AG04450 (cell line): ENCODE measurements at regions not wholly inside any gene's neighbourhood (a gene's known extent, or its start where the extent isn't known, plus 50 kb on each side); places are given as distances from the start of the nearest gene placed in this dataset.

Source experiments
- CTCF ChIA-PET: fragments of 300-600, 350-600 bp; formaldehyde crosslinking; extraction: SDS; loops from one replicate; lab custom pipeline; 2022; ENCODE audit warnings: antibody characterized with exemption, inconsistent platforms; lab: Charles Lee
- POLR2A ChIA-PET: fragments of 350-600 bp; formaldehyde crosslinking; extraction: SDS; loops from one replicate; lab custom pipeline; 2021; ENCODE audit warnings: antibody characterized with exemption, inconsistent platforms; lab: Yijun Ruan, JAX
- DNase-seq: peaks from one replicate; pipeline ENCODE4 v3.0.0-alpha.2; 2011; ENCODE audit warnings: low read depth, low spot score
- H3K27ac ChIP-seq: one replicate; pipeline ENCODE4 v1.5.1; 2012; ENCODE audit warnings: low read depth, low read length, control low read depth
- H3K27me3 ChIP-seq: one replicate; pipeline ENCODE4 v1.6.0; 2012; ENCODE audit warnings: low read length; ENCODE audit not compliant: control insufficient read depth, insufficient read depth
- H3K4me3 ChIP-seq: 2 replicates; pipeline ENCODE4 v1.5.1; 2011; ENCODE audit warnings: mild to moderate bottlenecking, low read depth, low read length, control low read depth
- H3K9me3 ChIP-seq: 2 replicates; pipeline ENCODE4 v1.5.1; 2012; ENCODE audit warnings: low read length; ENCODE audit not compliant: control insufficient read depth, insufficient read depth
- TF ChIP-seq, protein P1 (sequence below): IDR thresholded peaks from 2 replicates; pipeline ENCODE4 v1.5.1; 2011; ENCODE audit warnings: low read depth, low read length, control low read depth, inconsistent platforms

DNA sequence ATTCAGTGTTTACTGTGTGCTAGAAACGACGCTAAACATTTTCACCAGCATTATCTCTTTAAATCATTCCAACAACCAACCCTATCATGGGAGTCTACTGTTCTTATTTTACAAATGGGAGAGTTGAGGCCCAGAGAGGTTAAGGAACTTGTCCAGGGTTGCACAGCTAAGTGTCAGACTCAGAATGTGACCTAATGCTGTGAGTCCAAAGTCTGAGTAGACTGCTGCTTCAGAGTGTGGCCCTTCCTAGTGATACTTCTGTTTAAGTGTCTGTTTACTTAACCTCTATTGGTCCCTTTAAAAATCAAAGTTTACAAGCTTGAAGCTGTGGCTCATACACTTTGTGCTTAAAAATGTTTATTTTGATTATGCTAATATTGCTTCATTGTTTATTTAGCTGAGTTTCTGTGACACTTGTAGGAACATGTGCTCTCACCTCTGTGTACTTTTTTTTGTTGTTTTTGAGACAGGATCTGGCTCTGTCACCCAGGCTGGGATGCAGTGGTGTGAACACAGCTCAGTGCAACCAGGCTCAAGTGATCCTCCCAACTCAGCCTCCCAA is 84.4 kb upstream of the SYPL1 start:
- Histone ChIP-seq H3K27ac (no peak overlapping the region), H3K27me3 (peaks cover 2% of the 10 kb centered on the region), H3K4me3 (no peak overlapping the region), H3K9me3 (no peaks in the 10 kb centered on the region)
- DNase-seq: no peak
- POLR2A ChIA-PET: no interaction called here
- TF ChIP-seq, protein P1, sequence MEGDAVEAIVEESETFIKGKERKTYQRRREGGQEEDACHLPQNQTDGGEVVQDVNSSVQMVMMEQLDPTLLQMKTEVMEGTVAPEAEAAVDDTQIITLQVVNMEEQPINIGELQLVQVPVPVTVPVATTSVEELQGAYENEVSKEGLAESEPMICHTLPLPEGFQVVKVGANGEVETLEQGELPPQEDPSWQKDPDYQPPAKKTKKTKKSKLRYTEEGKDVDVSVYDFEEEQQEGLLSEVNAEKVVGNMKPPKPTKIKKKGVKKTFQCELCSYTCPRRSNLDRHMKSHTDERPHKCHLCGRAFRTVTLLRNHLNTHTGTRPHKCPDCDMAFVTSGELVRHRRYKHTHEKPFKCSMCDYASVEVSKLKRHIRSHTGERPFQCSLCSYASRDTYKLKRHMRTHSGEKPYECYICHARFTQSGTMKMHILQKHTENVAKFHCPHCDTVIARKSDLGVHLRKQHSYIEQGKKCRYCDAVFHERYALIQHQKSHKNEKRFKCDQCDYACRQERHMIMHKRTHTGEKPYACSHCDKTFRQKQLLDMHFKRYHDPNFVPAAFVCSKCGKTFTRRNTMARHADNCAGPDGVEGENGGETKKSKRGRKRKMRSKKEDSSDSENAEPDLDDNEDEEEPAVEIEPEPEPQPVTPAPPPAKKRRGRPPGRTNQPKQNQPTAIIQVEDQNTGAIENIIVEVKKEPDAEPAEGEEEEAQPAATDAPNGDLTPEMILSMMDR: no peak
- CTCF ChIA-PET: interaction anchor here (0.6 kb wide), 1 partner anchor 19 kb away, joined by 3 read pairs; no protein-coding TSS in a partner anchor

DNA sequence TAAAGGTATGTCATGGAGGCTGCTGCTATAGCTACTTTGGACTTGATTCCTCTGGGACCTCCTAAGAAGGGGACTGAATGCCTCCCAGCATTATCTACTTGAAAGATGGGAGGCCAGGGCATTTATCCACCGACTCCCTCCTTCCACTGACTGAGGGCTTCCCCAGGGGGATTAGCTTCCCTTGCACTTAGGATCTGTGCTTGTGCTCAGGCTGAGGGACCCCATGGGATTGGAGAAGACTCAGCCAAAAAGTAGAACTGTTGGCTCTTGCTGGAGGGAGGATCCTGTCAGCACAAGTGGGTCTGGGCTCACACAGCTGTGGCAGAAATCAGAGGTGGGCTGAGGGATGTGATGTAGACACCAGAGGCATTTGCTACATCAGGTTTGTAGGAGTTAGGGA is 81.5 kb upstream of the SYPL1 start:
- no peak for DNase-seq
- Histone ChIP-seq H3K27me3 (peaks cover 2% of the 10 kb centered on the region), H3K27ac (no peak overlapping the region), H3K4me3 (no peak overlapping the region), H3K9me3 (no peaks in the 10 kb centered on the region)
- ChIA-PET POLR2A (no interaction called here), CTCF (no interaction called here)
- TF ChIP-seq, protein P1: no peak

DNA sequence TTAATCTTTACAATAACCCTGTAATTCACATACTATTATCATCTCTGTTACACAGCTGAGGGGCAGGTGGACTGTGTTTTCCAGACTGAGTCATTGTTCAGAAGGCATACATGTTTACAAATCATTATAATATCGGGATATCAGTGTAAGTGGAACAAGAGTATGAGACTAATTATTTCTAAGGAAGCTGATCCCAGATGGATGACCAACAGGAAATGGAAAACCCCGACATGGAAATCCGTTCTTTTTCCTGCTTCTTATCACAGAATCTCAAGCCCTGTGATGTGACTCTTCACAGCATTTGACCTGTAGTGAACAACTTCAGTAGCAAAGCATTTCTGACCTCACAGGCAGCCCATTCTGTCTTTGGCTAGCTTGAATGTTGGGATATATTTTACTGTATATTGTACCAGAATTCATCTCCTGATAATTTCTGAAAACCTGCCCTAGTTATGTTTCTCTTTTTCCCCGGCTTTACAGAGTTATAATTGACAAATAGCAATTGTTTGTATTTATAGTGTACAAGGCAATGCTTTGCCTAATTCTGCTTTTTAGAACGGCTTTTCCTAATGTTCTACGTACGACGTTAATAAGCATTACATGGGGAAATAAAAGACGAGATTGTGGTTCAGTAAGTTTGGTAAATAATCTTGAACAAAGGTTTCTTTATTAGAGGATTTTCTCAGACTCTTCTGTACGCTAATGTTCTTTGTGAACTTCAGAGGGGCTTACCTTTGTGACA is 78.6 kb upstream of the SYPL1 start:
- no peak overlapping the region for H3K4me3 ChIP-seq
- TF ChIP-seq, protein P1: no peak
- no peak overlapping the region for H3K27ac ChIP-seq
- no peak for DNase-seq
- POLR2A ChIA-PET: interaction anchor here (0.5 kb wide), 1 partner anchor 79 kb away, joined by 3 read pairs; the partner anchor contains the start of gene SYPL1
- CTCF ChIA-PET: no interaction called here
- peaks cover 2% of the 10 kb centered on the region for H3K27me3 ChIP-seq
- no peaks in the 10 kb centered on the region for H3K9me3 ChIP-seq

DNA sequence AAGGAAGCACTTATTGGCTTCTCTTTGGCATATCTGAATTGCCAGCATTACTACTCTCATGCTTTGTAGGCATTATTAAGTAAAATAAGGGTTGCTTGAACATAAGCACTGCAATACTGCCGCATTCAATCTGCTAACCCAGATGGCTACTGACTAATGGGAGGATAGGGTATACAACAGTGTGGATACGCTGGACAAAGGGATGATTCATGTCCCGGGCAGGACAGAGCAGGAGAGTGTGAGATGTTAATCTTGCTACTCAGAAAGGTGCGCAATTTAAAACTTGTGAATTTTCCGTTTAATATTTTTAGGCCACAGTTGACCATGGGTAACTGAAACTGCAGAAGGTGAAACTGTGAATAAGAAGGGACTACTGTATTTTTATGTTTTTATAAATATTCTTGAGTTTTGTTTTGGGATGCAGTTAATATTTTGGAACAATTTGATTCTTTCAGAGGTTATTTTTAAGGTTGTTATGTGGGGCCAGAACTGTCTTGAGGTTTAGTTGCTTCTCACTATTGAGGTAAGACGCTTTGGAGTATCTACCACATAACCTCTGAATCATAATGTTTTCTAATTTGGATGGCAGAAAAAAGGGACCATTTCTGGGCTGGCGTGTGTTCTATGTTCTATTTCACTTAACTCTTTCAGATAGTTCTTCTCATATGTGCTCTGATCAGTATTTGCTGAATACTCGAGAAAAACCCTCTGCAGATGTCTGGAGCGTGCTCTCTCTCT is 75.7 kb upstream of the SYPL1 start:
- Histone ChIP-seq H3K27me3 (peaks cover 2% of the 10 kb centered on the region), H3K9me3 (no peaks in the 10 kb centered on the region), H3K4me3 (no peak overlapping the region), H3K27ac (no peak overlapping the region)
- CTCF ChIA-PET: no interaction called here
- TF ChIP-seq, protein P1: no peak
- DNase-seq: no peak
- POLR2A ChIA-PET: no interaction called here

DNA sequence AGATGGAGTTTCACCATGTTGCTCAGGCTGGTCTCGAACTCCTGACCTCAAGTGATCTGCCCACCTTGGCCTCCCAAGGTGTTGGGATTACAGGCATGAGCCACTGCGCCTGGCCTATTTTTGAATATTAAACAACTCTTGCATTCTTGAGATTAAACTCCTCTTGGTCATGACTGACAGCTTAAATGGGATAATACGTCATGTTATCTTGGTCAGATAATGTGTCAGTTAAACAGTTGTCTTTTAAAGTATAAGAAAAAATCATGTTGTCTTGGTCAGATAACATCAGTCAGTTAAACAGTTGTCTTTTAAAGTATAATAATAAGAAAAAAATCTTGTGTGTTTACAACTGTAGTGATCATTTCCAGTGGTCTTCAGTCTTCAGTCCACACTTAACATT is 73.6 kb upstream of the SYPL1 start:
- no peak for DNase-seq
- H3K4me3 ChIP-seq: no peak overlapping the region
- ChIA-PET POLR2A (no interaction called here), CTCF (no interaction called here)
- no peaks in the 10 kb centered on the region for H3K9me3 ChIP-seq
- H3K27ac ChIP-seq: no peak overlapping the region
- TF ChIP-seq, protein P1: no peak
- H3K27me3 ChIP-seq: no peaks in the 10 kb centered on the region
